ENCODE measurements at regions not wholly inside any gene's neighbourhood (a gene's known extent, or its start where the extent isn't known, plus 50 kb on each side); places are given as distances from the start of the nearest gene placed in this dataset.

- H3K27me3 ChIP-seq (ENCODE audit: insufficient read depth), result no peaks in the 10 kb centered on the region
- H3K27me3 Mint-ChIP-seq (ENCODE audit: insufficient read depth, low read depth, poor library complexity), result peaks cover 7% of the 10 kb centered on the region
- ATAC-seq (no peak), DNase-seq (ENCODE audit: low spot score) (no peak)
- H3K4me2 ChIP-seq, result no peak overlapping the region
- peaks cover 10% of the 10 kb centered on the region for H3K4me1 ChIP-seq (ENCODE audit: insufficient read depth)
- no peaks in the 10 kb centered on the region for H4K20me1 ChIP-seq (replicated peaks; ENCODE audit: insufficient read depth)
- peaks cover 22% of the 10 kb centered on the region for H3K36me3 Mint-ChIP-seq (ENCODE audit: low read depth)
- 0 out of 2 replicates have a peak overlapping the region, but pooled peaks have one; percentile 34 for H2AFZ ChIP-seq
- TF ChIP-seq ZNF462 (CRISPR knock-in tag; IDR thresholded peaks at IDR 0.05) (no peak), ETS1 (IDR thresholded peaks at IDR 0.05) (no peak), JUNB (IDR thresholded peaks at IDR 0.05; ENCODE audit: unreplicated experiment) (no peak)
- H3K27ac ChIP-seq (ENCODE audit: low read depth), result no peak overlapping the region
- no peaks in the 10 kb centered on the region for H3F3A ChIP-seq (replicated peaks; ENCODE audit: low read depth)
- H3K4me3 Mint-ChIP-seq, result no peak overlapping the region
- peaks cover 14% of the 10 kb centered on the region; the same call in 2 of the 3 replicates for H3K9me3 Mint-ChIP-seq
- H3K36me3 ChIP-seq (ENCODE audit: insufficient read depth), result no peaks in the 10 kb centered on the region
- no peak overlapping the region for H3K27ac Mint-ChIP-seq
- no peak overlapping the region for H3K4me3 ChIP-seq
- H3K9me2 ChIP-seq (ENCODE audit: insufficient read depth), result no peaks in the 10 kb centered on the region
- peaks cover 16% of the 10 kb centered on the region for H3K4me1 Mint-ChIP-seq
- H3K79me2 ChIP-seq (replicated peaks; ENCODE audit: insufficient read depth), result no peaks in the 10 kb centered on the region
Measured at GRCh38 chr2:51994123-51994763, 962.3 kb upstream of the NRXN1 start.

GRCh38 chr2:51990684-51991083, 958.8 kb upstream of the NRXN1 start:
- Histone ChIP-seq H3K36me3 (ENCODE audit: insufficient read depth) (no peaks in the 10 kb centered on the region), H3K9me2 (ENCODE audit: insufficient read depth) (no peaks in the 10 kb centered on the region), H4K20me1 (replicated peaks; ENCODE audit: insufficient read depth) (no peaks in the 10 kb centered on the region), H3K79me2 (replicated peaks; ENCODE audit: insufficient read depth) (no peaks in the 10 kb centered on the region), H2AFZ (peak overlapping the region; percentile 61; the same call in 1 of the 2 replicates), H3F3A (replicated peaks; ENCODE audit: low read depth) (no peaks in the 10 kb centered on the region), H3K4me3 (no peak overlapping the region), H3K4me1 (ENCODE audit: insufficient read depth) (peaks cover 10% of the 10 kb centered on the region), H3K4me2 (no peak overlapping the region), H3K27ac (ENCODE audit: low read depth) (no peak overlapping the region), H3K27me3 (ENCODE audit: insufficient read depth) (no peaks in the 10 kb centered on the region)
- Mint-ChIP-seq H3K27ac (no peak overlapping the region), H3K9me3 (peaks cover 5% of the 10 kb centered on the region; the same call in 2 of the 3 replicates), H3K4me3 (no peak overlapping the region), H3K27me3 (ENCODE audit: insufficient read depth, low read depth, poor library complexity) (peaks cover 2% of the 10 kb centered on the region), H3K4me1 (peaks cover 16% of the 10 kb centered on the region), H3K36me3 (ENCODE audit: low read depth) (peaks cover 4% of the 10 kb centered on the region; the same call in 2 of the 3 replicates)
- DNase-seq (ENCODE audit: low spot score), result peak; percentile 10
- ATAC-seq, result peak; percentile 42; the same call in 1 of the 3 replicates
- TF ChIP-seq NANOG (IDR thresholded peaks at IDR 0.05; ENCODE audit: borderline replicate concordance), result no peak
- TF ChIP-seq ZNF462 (CRISPR knock-in tag; IDR thresholded peaks at IDR 0.05), result no peak
- TF ChIP-seq JUNB (IDR thresholded peaks at IDR 0.05; ENCODE audit: unreplicated experiment), result no peak

Data from GM23338 (cell line).